ENCODE measurements at regions not wholly inside any gene's neighbourhood (a gene's known extent, or its start where the extent isn't known, plus 50 kb on each side); places are given as distances from the start of the nearest gene placed in this dataset.
"Not testable (repeated sequence)": the region's sequence is repeated elsewhere in the genome, so short reads cannot be mapped to it uniquely, and the experiment has no call there.

DNA sequence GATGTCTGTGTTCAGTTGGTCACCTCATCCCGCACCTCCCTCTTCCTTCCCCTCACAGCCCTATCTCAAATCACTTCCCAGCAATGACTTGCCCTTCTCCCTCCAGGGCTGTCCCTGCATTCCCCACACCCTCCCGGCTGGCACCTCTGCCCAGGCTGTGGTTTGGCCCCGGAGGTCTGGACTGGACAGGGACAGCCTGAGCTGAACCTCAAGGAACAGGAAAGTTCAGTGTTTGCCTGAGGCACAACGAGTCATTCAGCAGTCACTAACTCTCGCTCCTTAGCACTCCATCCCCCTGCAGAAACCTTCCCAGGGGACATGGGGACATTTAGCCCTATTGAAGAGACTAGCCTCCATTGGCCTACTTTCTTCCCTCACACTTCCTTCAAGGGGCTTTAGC, 58.3 kb upstream of the MAP3K1 start:
- Histone ChIP-seq H3K27ac (no peak overlapping the region), H3K9me3 (peaks cover 5% of the 10 kb centered on the region), H3K4me1 (no peaks in the 10 kb centered on the region), H3K4me3 (no peak overlapping the region), H3K36me3 (no peaks in the 10 kb centered on the region), H3K27me3 (no peaks in the 10 kb centered on the region)
- WGBS, result 77% methylated on average over 5 of the region's 5 CpGs
- no peak for DNase-seq (ENCODE audit: low spot score in 2 of 2)
- TF ChIP-seq EP300 (IDR thresholded peaks at IDR 0.05), result no peak
- TF ChIP-seq, protein P1, sequence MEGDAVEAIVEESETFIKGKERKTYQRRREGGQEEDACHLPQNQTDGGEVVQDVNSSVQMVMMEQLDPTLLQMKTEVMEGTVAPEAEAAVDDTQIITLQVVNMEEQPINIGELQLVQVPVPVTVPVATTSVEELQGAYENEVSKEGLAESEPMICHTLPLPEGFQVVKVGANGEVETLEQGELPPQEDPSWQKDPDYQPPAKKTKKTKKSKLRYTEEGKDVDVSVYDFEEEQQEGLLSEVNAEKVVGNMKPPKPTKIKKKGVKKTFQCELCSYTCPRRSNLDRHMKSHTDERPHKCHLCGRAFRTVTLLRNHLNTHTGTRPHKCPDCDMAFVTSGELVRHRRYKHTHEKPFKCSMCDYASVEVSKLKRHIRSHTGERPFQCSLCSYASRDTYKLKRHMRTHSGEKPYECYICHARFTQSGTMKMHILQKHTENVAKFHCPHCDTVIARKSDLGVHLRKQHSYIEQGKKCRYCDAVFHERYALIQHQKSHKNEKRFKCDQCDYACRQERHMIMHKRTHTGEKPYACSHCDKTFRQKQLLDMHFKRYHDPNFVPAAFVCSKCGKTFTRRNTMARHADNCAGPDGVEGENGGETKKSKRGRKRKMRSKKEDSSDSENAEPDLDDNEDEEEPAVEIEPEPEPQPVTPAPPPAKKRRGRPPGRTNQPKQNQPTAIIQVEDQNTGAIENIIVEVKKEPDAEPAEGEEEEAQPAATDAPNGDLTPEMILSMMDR (IDR thresholded peaks at IDR 0.05), result no peak

DNA sequence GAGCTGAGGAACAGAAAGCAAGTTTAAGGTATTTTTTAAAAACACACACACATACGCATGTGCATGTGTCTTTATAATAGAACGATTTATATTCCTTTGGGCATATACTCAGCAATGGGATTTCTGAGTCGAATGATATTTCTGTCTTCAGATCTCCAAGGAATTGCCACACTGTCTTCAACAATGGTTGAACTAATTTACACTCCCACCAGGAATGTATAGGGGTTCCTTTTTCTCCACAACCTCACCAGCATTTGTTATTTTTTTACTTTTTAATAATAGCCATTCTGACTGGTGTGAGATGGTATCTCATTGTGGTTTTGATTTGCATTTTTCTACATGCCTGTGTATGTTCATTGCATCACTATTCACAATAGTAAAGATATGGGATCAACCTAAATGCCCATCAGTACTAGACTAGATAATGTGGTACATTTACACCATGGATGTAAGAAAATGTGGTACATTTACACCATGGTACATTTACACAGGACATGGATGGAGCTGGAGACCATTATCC, 60.3 kb upstream of the MAP3K1 start:
- H3K36me3 ChIP-seq, result no peaks in the 10 kb centered on the region
- H3K27ac ChIP-seq, result no peak overlapping the region
- WGBS, result 76% methylated on average over 3 of the region's 3 CpGs
- no peaks in the 10 kb centered on the region for H3K4me1 ChIP-seq
- H3K27me3 ChIP-seq, result no peaks in the 10 kb centered on the region
- H3K4me3 ChIP-seq, result no peak overlapping the region
- DNase-seq (ENCODE audit: low spot score in 2 of 2), result no peak
- peaks cover 8% of the 10 kb centered on the region for H3K9me3 ChIP-seq
- no peak for TF ChIP-seq POLR2AphosphoS5 (IDR thresholded peaks at IDR 0.05)

DNA sequence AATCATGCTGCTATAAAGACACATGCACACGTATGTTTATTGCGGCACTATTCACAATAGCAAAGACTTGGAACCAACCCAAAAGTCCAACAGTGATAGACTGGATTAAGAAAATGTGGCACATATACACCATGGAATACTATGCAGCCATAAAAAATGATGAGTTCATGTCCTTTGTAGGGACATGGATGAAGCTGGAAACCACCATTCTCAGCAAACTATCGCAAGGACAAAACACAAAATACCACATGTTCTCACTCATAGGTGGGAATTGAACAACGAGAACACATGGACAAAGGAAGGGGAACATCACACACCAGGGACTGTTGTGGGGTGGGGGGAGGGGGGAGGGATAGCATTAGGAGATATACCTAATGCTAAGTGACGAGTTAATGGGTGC, 61.8 kb upstream of the MAP3K1 start:
- 96% methylated on average over 5 of the region's 5 CpGs for WGBS
- not testable (repeated sequence) for H3K4me1 ChIP-seq; H3K9me3 ChIP-seq; H3K4me3 ChIP-seq; H3K27ac ChIP-seq; DNase-seq (ENCODE audit: low spot score in 2 of 2); H3K27me3 ChIP-seq; H3K36me3 ChIP-seq

DNA sequence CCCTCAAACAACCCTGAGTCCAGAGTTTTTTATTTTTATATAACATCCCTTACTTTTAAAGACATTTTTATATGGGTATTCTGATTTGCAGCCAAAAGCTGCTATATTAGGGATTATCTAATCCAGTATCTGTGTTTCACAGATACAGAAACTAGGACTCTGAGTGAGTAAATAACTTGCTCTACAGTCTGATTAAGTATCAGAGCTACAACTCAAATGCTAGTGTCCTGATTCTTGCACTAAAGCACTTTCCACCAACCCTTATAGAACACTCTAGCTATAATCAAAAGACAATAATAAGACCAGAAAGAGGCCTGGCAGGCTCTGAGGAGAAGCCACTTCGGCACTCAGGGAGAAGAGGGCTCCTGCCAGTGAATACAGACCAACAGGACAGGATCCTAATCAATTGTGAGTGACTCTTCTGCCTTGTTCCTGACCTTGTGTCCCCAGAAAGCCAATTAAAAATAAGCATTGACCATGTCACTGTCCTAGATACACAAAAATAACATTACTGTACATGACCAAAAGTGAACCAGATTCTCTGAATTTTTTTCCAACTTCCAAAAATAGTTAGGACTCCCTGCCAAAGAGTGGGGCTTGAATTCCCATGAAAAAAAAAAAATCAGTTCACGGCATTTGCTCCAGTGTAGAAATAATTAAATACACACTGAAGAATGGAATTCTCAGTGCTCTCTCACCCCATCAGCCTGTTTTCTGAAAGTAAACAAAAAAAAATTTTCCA, 63.6 kb upstream of the MAP3K1 start:
- 68% methylated on average over 2 of the region's 2 CpGs for WGBS
- Histone ChIP-seq H3K27me3 (no peaks in the 10 kb centered on the region), H3K4me1 (no peaks in the 10 kb centered on the region), H3K27ac (no peak overlapping the region), H3K9me3 (peaks cover 8% of the 10 kb centered on the region), H3K36me3 (no peaks in the 10 kb centered on the region), H3K4me3 (no peak overlapping the region)
- no peak for DNase-seq (ENCODE audit: low spot score in 2 of 2)
- TF ChIP-seq, protein P1 (IDR thresholded peaks at IDR 0.05), result no peak
- TF ChIP-seq POLR2A (IDR thresholded peaks at IDR 0.05), result no peak

DNA sequence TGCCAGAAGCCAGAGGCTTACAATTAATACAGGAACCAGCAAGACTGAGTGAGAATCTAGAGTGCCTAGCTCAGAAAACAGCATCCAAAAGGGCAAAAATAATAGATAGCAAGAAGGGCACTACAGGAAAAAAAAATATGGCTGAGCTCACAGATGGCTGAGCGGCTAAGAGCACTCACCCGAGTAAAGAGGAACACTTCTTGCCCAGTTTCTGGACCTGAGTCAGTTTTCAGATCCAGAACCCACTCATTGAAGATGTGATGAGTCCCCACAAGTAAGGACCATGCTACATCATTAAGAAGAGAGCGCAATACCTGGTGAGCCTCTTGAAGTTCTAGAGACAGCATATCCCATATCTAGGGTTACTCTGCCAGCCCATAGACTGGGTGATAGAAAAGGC, 65.5 kb upstream of the MAP3K1 start:
- DNase-seq (ENCODE audit: low spot score in 2 of 2), result no peak
- H3K27ac ChIP-seq, result no peak overlapping the region
- no peaks in the 10 kb centered on the region for H3K27me3 ChIP-seq
- no peaks in the 10 kb centered on the region for H3K36me3 ChIP-seq
- TF ChIP-seq POLR2AphosphoS5 (IDR thresholded peaks at IDR 0.05), result no peak
- no peak for TF ChIP-seq POLR2A (IDR thresholded peaks at IDR 0.05)
- TF ChIP-seq, protein P1 (IDR thresholded peaks at IDR 0.05), result no peak
- no peak for TF ChIP-seq EP300 (IDR thresholded peaks at IDR 0.05)
- WGBS, result 98% methylated on average over 3 of the region's 3 CpGs
- H3K4me3 ChIP-seq, result no peak overlapping the region
- H3K9me3 ChIP-seq, result peaks cover 8% of the 10 kb centered on the region
- H3K4me1 ChIP-seq, result no peaks in the 10 kb centered on the region

DNA sequence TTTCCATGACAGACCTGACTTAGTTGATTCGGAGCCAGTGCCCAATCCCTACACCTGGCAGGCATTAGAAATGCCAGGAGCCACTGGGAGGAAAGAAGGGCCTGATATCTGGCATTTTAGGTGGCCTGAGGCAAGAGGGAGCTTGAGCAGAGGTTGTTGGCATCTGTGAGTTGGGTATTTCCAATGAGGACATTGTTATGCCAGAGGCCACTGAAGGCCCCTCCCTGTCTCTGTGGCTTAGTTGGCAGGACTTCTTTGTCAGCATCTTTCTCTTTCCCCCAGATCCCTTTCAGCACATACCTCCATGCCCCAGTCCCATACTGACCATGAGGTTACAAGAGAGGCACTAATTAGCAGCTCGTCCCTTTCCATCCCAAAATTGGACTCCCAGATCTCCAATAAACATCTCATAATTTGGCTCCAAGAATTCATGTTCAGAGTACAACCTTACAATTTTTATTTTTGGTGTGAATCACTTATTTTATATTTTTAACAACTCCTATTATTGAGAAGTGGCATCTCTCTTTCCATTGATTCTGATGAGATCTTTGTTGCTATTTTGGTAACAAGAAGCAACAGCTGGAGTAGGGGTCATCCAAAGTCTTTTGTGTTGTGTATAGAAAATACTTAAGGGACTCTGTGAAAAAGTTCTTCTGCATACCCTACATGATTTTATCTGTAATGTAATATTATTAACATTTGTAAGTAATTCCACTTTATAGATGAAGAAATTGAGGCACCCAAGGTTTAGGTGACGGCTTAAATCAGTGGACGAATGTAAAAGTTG, 68.6 kb upstream of the MAP3K1 start:
- Histone ChIP-seq H3K27ac (no peak overlapping the region), H3K9me3 (no peaks in the 10 kb centered on the region), H3K4me3 (no peak overlapping the region), H3K27me3 (no peaks in the 10 kb centered on the region), H3K36me3 (no peaks in the 10 kb centered on the region), H3K4me1 (no peaks in the 10 kb centered on the region)
- TF ChIP-seq POLR2A (IDR thresholded peaks at IDR 0.05) (no peak), EP300 (IDR thresholded peaks at IDR 0.05) (no peak), POLR2AphosphoS5 (IDR thresholded peaks at IDR 0.05) (no peak)
- TF ChIP-seq, protein P1 (IDR thresholded peaks at IDR 0.05), result no peak
- WGBS, result 89% methylated on average over 4 of the region's 4 CpGs
- DNase-seq (ENCODE audit: low spot score in 2 of 2), result no peak

All from suprapubic skin (tissue), 4 donors.